ENCODE measurements at regions not wholly inside any gene's neighbourhood (a gene's known extent, or its start where the extent isn't known, plus 50 kb on each side); places are given as distances from the start of the nearest gene placed in this dataset.

DNA sequence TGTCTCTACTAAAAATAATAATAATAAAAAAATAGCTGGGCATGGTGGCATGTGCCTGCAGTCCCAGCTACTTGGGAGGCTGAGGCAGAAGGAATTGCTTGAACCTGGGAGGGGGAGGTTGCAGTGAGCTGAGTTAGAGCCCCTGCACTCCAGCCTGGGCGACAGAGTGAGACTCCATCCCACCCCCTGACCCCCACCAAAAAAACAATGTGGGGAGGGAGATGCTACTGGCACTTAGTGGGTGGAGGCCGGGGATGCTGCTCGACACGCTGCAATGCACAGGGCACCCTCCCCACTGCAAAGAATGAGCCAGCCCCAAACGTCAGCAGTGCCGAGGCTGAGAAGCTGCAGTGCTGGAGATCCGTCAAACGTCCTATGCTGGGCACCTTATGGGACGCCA is 77.5 kb upstream of the MAP1LC3B2 start:
- TF ChIP-seq SIN3A (IDR thresholded peaks at IDR 0.05; ENCODE audit: borderline replicate concordance, insufficient read depth, low read length) (no peak), FOXP2 (optimal IDR thresholded peaks at IDR 0.05; ENCODE audit: borderline replicate concordance, extremely low read depth, extremely low read length, insufficient read depth) (no peak), POLR2AphosphoS5 (IDR thresholded peaks at IDR 0.05; ENCODE audit: low read depth, low read length) (no peak), TAF1 (IDR thresholded peaks at IDR 0.05; ENCODE audit: borderline replicate concordance, insufficient read depth, low read length) (no peak)
- TF ChIP-seq, protein P1, sequence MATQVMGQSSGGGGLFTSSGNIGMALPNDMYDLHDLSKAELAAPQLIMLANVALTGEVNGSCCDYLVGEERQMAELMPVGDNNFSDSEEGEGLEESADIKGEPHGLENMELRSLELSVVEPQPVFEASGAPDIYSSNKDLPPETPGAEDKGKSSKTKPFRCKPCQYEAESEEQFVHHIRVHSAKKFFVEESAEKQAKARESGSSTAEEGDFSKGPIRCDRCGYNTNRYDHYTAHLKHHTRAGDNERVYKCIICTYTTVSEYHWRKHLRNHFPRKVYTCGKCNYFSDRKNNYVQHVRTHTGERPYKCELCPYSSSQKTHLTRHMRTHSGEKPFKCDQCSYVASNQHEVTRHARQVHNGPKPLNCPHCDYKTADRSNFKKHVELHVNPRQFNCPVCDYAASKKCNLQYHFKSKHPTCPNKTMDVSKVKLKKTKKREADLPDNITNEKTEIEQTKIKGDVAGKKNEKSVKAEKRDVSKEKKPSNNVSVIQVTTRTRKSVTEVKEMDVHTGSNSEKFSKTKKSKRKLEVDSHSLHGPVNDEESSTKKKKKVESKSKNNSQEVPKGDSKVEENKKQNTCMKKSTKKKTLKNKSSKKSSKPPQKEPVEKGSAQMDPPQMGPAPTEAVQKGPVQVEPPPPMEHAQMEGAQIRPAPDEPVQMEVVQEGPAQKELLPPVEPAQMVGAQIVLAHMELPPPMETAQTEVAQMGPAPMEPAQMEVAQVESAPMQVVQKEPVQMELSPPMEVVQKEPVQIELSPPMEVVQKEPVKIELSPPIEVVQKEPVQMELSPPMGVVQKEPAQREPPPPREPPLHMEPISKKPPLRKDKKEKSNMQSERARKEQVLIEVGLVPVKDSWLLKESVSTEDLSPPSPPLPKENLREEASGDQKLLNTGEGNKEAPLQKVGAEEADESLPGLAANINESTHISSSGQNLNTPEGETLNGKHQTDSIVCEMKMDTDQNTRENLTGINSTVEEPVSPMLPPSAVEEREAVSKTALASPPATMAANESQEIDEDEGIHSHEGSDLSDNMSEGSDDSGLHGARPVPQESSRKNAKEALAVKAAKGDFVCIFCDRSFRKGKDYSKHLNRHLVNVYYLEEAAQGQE (IDR thresholded peaks at IDR 0.05; ENCODE audit: insufficient read depth in 1 of 2, low read depth in 2 of 2, low read length in 2 of 2): no peak

DNA sequence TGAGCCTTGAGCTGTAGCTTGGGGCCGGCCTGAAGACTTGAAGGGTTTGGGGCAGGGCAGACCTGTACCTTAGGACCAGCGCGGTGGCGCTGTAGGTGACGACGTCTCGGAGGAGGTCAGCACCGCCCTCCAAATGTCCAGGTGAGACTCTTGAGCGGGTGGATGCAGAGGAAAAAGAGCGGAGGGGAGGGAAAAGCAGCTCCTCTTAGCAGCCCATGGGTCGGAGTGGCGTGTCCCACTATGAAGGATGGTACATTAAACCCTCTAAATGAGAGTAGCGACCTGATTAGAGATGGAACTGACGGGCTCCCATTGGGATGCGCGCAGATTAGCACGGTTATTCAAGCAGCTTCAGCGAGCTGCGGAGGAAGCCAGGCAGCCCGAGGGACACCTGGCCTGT is 77.0 kb upstream of the MAP1LC3B2 start:
- TF ChIP-seq POLR2AphosphoS5 (IDR thresholded peaks at IDR 0.05; ENCODE audit: low read depth, low read length): no peak
- TF ChIP-seq SIN3A (IDR thresholded peaks at IDR 0.05; ENCODE audit: borderline replicate concordance, insufficient read depth, low read length): no peak
- TF ChIP-seq, protein P1 (IDR thresholded peaks at IDR 0.05; ENCODE audit: insufficient read depth in 1 of 2, low read depth in 2 of 2, low read length in 2 of 2): no peak
- no peak for TF ChIP-seq TAF1 (IDR thresholded peaks at IDR 0.05; ENCODE audit: borderline replicate concordance, insufficient read depth, low read length)
- no peak for TF ChIP-seq FOXP2 (optimal IDR thresholded peaks at IDR 0.05; ENCODE audit: borderline replicate concordance, extremely low read depth, extremely low read length, insufficient read depth)

DNA sequence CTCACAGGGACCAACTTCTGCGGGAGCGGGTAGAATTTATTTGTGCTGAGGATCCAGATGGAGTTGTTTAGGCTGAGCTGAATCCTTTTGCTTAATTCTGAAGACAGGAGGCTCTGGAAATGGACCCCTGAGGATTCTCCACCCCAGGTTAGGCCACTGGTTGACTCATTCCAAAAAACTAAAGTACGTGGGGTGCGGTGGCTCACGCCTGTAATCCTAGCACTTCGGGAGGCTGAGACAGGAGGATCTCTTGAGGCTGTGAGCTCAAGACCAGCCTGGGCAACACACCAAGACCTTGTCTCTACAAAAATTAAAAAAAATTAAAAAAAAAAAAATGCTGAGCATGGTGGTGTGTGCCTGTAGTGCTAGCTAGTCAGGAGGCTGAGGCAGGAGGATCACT is 76.3 kb upstream of the MAP1LC3B2 start:
- TF ChIP-seq TAF1 (IDR thresholded peaks at IDR 0.05; ENCODE audit: borderline replicate concordance, insufficient read depth, low read length): no peak
- TF ChIP-seq FOXP2 (optimal IDR thresholded peaks at IDR 0.05; ENCODE audit: borderline replicate concordance, extremely low read depth, extremely low read length, insufficient read depth): no peak
- no peak for TF ChIP-seq SIN3A (IDR thresholded peaks at IDR 0.05; ENCODE audit: borderline replicate concordance, insufficient read depth, low read length)
- TF ChIP-seq, protein P1 (IDR thresholded peaks at IDR 0.05; ENCODE audit: insufficient read depth in 1 of 2, low read depth in 2 of 2, low read length in 2 of 2): no peak
- no peak for TF ChIP-seq POLR2AphosphoS5 (IDR thresholded peaks at IDR 0.05; ENCODE audit: low read depth, low read length)

- TF ChIP-seq FOXP2 (optimal IDR thresholded peaks at IDR 0.05; ENCODE audit: borderline replicate concordance, extremely low read depth, extremely low read length, insufficient read depth): no peak
- TF ChIP-seq, protein P1 (IDR thresholded peaks at IDR 0.05; ENCODE audit: insufficient read depth in 1 of 2, low read depth in 2 of 2, low read length in 2 of 2): no peak
- TF ChIP-seq POLR2AphosphoS5 (IDR thresholded peaks at IDR 0.05; ENCODE audit: low read depth, low read length): no peak
- TF ChIP-seq TAF1 (IDR thresholded peaks at IDR 0.05; ENCODE audit: borderline replicate concordance, insufficient read depth, low read length): no peak
- no peak for TF ChIP-seq SIN3A (IDR thresholded peaks at IDR 0.05; ENCODE audit: borderline replicate concordance, insufficient read depth, low read length)
These were observed 75.0 kb upstream of the MAP1LC3B2 start for GRCh38 chr12:116483959-116484750.

All from PFSK-1 (cell line).